ENCODE measurements at regions not wholly inside any gene's neighbourhood (a gene's known extent, or its start where the extent isn't known, plus 50 kb on each side); places are given as distances from the start of the nearest gene placed in this dataset.

- TF ChIP-seq EZH2phosphoT487 (conservative IDR thresholded peaks at IDR 0.05; ENCODE audit: low read length): no peak
- no peak for TF ChIP-seq CTCF (IDR thresholded peaks at IDR 0.05; ENCODE audit: insufficient read depth, low read length, poor library complexity, severe bottlenecking)
- Histone ChIP-seq H3K27me3 (ENCODE audit: low read length) (peaks cover 7% of the 10 kb centered on the region; the same call in 1 of the 2 replicates), H2AFZ (ENCODE audit: low read depth, low read length, severe bottlenecking) (no peak overlapping the region), H3K36me3 (ENCODE audit: low read length) (no peaks in the 10 kb centered on the region), H3K79me2 (ENCODE audit: insufficient read depth, low read length) (no peaks in the 10 kb centered on the region), H3K9me2 (replicated peaks; ENCODE audit: insufficient read depth, low read length) (no peaks in the 10 kb centered on the region), H4K20me1 (ENCODE audit: low read depth, low read length) (no peaks in the 10 kb centered on the region), H3K27ac (ENCODE audit: low read depth, low read length) (no peak overlapping the region), H3K4me2 (ENCODE audit: low read depth, low read length, poor library complexity, severe bottlenecking) (no peak overlapping the region), H3F3A (ENCODE audit: insufficient read depth) (no peaks in the 10 kb centered on the region), H3K9ac (ENCODE audit: low read length) (no peak overlapping the region), H3K9me3 (ENCODE audit: insufficient read depth, low read length) (peaks cover 18% of the 10 kb centered on the region), H3K4me3 (ENCODE audit: insufficient read depth, low read length, poor library complexity, severe bottlenecking) (no peak overlapping the region)
These were observed 86.7 kb upstream of the ATP8B1 start for GRCh38 chr18:57889841-57890240.

- no peaks in the 10 kb centered on the region for H3K79me2 ChIP-seq (ENCODE audit: insufficient read depth, low read length)
- TF ChIP-seq CTCF (IDR thresholded peaks at IDR 0.05; ENCODE audit: insufficient read depth, low read length, poor library complexity, severe bottlenecking) (no peak), EZH2phosphoT487 (conservative IDR thresholded peaks at IDR 0.05; ENCODE audit: low read length) (no peak)
- H3K27me3 ChIP-seq (ENCODE audit: low read length): peaks cover 7% of the 10 kb centered on the region; the same call in 1 of the 2 replicates
- H3K4me3 ChIP-seq (ENCODE audit: insufficient read depth, low read length, poor library complexity, severe bottlenecking): no peak overlapping the region
- H3K4me2 ChIP-seq (ENCODE audit: low read depth, low read length, poor library complexity, severe bottlenecking): no peak overlapping the region
- H3K9me2 ChIP-seq (replicated peaks; ENCODE audit: insufficient read depth, low read length): no peaks in the 10 kb centered on the region
- peaks cover 18% of the 10 kb centered on the region for H3K9me3 ChIP-seq (ENCODE audit: insufficient read depth, low read length)
- H3K27ac ChIP-seq (ENCODE audit: low read depth, low read length): no peak overlapping the region
- no peak overlapping the region for H3K9ac ChIP-seq (ENCODE audit: low read length)
- no peaks in the 10 kb centered on the region for H4K20me1 ChIP-seq (ENCODE audit: low read depth, low read length)
- no peaks in the 10 kb centered on the region for H3F3A ChIP-seq (ENCODE audit: insufficient read depth)
- no peak overlapping the region for H2AFZ ChIP-seq (ENCODE audit: low read depth, low read length, severe bottlenecking)
- H3K36me3 ChIP-seq (ENCODE audit: low read length): no peaks in the 10 kb centered on the region
These were observed 84.6 kb upstream of the ATP8B1 start for GRCh38 chr18:57887543-57888383.

- Histone ChIP-seq H3K9me3 (ENCODE audit: insufficient read depth, low read length) (peaks cover 18% of the 10 kb centered on the region), H4K20me1 (ENCODE audit: low read depth, low read length) (no peaks in the 10 kb centered on the region), H3K4me3 (ENCODE audit: insufficient read depth, low read length, poor library complexity, severe bottlenecking) (no peak overlapping the region), H3K36me3 (ENCODE audit: low read length) (no peaks in the 10 kb centered on the region), H3K27me3 (ENCODE audit: low read length) (peaks cover 7% of the 10 kb centered on the region; the same call in 1 of the 2 replicates), H3K9me2 (replicated peaks; ENCODE audit: insufficient read depth, low read length) (no peaks in the 10 kb centered on the region), H3K4me2 (ENCODE audit: low read depth, low read length, poor library complexity, severe bottlenecking) (no peak overlapping the region), H3K9ac (ENCODE audit: low read length) (no peak overlapping the region), H3K27ac (ENCODE audit: low read depth, low read length) (no peak overlapping the region), H3F3A (ENCODE audit: insufficient read depth) (no peaks in the 10 kb centered on the region), H3K79me2 (ENCODE audit: insufficient read depth, low read length) (no peaks in the 10 kb centered on the region), H2AFZ (ENCODE audit: low read depth, low read length, severe bottlenecking) (no peak overlapping the region)
- TF ChIP-seq EZH2phosphoT487 (conservative IDR thresholded peaks at IDR 0.05; ENCODE audit: low read length): no peak
- no peak for TF ChIP-seq CTCF (IDR thresholded peaks at IDR 0.05; ENCODE audit: insufficient read depth, low read length, poor library complexity, severe bottlenecking)
These were observed 82.8 kb upstream of the ATP8B1 start for GRCh38 chr18:57885931-57886330.
